ENCODE measurements at regions not wholly inside any gene's neighbourhood (a gene's known extent, or its start where the extent isn't known, plus 50 kb on each side); places are given as distances from the start of the nearest gene placed in this dataset.

DNA sequence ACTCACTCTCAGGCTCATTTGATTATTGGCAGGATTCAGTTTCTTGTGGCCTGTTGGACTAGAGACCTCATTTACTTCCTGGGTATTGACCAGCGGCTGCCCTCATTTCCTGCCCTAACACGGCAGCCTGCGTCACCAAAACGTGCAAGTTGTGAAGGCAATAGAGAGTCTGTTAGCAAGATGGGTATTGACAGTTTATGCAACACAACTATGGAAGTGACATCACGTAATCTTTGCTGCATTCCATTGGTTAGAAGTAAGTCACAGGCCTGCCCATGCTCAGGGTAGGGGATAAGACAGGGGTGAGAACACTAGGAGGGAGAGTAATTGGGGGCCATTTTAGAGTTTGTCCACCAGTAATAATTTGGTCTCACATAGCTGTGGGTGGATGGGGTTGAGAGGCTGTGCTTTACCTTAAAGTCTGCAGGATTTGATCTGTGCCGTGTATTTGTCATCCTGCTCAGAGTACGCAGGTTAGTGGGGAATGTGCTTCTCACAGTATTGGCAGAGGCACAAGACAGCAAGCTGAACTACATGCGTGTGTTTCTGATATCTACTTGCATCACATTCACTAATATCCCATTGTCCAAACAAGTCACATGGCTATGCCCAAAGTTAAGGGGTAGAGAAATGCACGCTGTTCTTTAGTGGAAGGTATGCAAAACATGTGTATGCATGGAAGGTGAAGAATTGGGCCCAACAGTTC lies 83.3 kb downstream of the EDEM1 start:
- no peak for DNase-seq

DNA sequence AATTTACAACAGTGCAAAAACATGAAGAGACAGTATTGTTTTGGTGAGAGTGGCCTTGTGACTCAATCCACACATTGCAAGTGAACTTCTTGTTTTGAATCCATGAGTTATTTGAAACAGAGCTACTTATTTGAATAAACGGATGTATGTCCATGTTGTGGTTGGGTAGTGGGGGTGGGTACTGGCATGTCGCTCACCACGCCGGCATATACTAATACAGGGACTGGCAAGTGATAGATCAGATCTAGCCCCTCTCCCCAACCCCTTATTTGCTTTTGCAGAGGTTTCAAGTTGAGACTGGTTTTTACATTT lies 83.8 kb downstream of the EDEM1 start:
- DNase-seq: no peak

DNA sequence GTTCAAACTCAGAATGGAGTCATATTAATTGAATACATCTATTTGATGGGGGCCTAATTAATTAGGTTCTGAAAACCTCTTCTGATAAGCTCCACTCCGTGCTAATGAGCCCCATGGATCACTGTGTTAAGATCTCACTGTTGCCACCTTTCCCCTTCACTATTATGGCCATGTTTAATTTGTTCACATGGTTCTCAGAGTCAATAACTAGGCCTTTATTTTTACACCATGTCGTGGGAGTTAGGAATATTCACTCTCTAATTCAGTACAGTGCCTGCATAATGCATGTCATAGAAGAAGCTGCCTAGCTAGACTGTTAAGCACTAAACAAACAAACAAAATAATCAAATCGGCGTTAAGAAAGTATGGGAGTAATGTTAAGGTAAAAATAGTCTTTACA lies 84.9 kb downstream of the EDEM1 start:
- no peak for DNase-seq

DNA sequence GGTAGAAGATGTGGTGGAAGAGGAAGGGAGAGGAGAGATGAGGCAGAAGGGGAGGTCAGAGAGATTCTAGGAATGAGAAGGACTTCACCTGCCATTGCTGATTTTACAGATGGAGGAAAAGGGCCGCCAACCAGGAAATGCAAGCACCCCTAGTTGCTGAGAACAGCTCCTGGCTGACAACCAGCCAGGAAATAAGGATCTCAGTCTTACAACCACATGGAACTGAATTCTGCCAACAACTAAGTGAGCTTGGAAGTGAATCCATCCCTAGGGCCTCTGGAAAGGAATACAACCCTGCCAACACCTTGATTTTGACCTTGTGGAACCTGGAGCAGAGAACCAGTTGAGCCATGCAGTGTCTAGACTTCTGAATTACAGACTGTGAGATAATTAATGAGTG lies 86.6 kb downstream of the EDEM1 start:
- no peak for DNase-seq

DNA sequence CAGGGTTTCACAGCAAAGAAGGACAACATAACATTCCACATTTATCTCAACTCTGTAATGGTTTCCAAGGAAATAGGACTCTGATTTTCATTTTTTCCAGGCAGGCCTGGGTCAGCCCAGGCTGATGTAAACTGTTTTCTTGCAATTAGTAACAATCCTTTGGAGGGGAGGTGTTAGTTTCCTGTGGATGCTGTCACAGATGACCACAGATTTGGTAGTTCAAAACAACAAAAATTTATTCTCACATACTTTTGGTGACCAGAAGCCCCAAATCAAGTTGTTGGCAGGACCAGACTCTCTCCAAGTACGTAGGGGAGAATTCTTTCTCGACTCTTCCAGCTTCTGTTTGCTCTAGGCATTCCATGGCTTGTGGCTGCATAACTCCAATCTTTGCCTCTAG lies 88.0 kb downstream of the EDEM1 start:
- DNase-seq: no peak

DNA sequence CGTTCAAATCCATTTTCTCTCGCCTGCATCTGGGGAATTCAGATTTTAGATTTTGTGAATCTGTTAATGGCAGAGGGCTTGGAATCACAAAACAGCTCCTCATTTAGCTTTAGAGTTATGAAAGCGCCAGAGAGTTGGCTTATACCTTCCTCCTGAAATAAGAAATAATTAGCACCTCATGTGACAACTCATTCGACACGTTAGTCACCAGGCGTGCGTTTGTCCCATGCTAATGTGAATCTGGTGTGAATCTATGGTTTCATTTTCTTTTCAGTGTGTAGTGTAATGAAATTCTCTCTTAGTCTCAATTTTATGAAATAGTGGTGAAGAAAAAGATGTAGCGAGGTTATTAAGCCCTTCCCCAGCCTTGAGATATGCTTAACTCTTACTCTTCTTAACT lies 89.4 kb downstream of the EDEM1 start:
- DNase-seq: no peak

DNA sequence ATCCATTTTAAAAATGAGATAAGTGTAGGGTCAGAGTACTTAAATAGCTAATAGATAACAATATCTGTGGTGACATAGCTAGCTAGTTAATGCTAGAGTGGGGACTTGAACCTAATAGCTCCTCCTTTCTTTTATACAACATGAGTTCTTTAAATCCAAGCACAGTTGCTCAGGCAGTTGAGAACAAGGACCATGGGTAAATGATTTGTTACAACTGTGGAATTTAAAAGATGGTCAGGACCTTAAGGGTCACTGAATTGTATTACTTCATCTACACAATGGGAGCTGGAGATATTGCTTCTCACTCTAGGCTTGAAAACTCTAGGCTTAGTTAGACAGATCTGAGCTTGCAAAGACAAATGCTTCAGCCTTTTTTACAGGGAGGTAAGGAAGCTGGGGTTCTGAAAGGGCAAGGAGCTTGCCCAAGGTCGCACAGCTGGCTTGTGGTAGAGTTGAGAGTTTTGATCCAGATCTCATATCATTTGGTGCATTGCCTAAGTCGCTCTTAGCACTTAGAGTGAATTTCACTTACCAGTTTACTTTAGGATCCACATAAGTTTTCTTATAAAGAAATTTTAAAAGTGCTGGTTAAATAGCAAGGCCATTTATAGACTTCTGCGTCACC lies 90.2 kb downstream of the EDEM1 start:
- DNase-seq: no peak

DNA sequence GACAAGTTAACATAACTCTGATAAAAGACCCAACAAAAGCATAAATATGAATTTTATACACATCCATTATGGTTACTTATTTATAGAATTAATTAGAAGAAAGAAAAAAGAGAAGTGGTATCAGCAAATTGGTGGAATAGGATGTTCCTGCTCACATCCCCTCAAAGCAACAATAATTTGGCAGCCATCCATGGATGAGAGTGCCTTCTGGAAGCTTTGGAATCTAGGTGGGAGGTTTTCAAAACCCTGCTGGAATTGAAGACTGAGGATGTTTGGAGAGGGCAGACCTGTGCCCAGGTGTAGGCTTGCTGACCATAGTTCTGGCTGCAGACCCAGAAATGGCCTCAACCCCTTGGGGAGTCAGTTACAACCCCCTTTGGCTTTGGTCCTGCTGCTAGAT lies 91.2 kb downstream of the EDEM1 start:
- no peak for DNase-seq

DNA sequence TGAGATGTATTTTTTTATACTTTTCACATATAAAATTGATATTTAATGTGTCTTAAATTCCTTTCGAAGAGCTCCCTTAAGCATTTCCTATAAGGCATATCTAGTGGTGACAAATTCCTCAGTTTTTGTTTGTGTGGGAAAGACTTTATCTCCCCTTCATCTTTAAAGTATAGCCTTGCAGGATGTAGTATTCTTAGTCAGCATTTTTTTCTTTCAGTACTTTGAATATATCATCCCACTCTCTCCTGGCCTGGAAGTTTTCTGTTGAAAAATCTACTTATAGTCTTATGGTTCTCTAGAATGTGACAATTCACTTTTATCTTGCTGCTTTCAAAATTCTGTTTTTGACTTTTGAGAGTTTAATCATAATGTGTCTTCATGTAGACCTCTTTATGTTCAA lies 95.2 kb downstream of the EDEM1 start:
- DNase-seq: no peak

DNA sequence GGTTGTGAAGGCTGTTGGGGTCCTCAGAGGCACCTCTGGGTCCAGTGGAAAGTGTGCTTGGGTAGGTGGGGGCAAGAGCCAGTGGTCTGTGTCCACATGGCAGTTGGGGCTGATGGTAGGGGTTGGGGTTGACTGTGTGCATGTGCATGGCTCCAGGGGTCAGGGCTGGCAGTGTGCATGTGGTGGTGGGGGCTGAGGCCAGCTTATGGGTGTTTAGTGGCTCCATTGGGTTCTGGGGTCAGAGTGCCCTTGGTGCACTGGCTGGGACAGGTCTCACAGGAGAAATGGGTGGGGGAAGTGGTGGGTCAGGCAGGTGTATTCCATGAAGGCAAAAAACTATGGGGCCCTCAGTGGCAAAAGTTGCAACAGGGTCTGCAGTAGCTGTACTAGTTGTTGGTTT lies 97.9 kb downstream of the EDEM1 start:
- DNase-seq: no peak

DNA sequence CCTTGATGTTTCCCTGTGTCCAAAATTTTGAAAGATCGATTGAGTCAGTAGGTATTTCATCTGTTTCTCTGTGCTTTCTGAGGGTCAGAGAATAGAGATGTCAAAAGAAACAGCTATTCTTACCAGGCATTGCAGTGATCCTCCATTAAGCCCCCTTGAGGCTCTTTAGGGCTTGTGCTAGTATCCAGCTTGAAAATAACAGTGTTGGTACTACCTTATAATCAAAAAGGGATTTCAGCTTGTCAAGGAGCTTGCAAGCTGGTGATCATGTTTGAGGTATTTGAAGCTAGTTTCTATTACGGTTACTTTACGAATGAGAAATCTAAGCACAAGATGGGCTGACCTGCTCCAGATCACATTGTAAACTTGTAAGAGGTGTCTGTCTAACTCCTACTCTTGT lies 103.4 kb downstream of the EDEM1 start:
- no peak for DNase-seq

DNA sequence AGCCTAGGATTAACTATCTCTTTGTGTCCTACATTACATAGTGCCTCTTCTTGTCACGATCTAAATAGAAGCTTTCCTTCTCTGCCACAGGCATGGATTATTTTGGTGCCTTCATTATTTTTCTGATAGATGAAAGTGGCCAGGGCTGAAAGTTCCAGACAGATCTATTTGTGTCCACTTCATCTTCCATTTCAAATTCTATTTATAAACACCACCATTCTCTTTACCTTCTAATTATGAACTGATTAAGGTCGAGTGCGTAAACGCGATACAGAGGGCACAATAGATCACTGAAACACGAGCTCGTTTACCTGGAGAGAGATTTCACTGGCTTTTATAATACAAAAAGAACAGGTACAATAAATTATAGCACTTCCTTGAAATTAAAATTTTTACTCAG lies 105.0 kb downstream of the EDEM1 start:
- no peak for DNase-seq

DNA sequence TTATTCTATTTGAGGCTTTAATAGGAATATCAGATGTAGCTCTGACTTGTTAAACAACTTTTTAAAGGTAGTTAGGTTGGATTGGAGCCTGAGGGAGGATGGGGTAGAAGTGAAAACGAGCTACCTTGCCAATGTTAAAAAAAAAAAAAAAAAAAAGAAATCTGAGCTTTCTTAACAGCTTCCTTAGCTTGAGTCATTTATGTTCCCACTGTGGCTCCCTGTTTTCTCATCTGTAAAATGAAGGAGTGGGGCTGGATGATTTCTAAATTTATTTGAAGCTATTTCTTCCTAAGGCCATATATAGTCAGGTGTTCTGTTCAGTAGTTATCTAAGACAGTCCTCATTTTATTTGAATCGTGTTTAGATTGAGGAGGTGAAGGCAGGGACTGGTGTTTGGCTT lies 105.7 kb downstream of the EDEM1 start:
- DNase-seq: no peak

DNA sequence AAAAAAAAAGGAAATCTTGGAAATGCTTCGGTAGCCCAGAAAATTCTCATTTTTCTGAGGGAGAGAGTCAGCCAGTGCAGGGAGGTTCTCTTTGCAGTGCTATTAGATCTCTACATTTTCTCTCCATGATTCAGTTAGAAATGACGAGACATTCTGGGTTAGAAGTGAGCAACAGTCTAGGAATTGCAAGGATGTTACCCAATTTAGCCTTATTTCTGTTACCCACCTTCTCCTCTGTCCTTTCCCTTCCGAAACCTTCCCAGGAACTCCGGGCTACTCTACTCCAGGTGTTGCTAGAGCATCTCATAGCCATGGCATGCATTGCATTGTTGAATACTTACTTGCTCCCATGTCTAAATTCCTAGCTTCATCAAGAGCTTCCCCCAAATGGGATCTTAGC lies 106.8 kb downstream of the EDEM1 start:
- DNase-seq: no peak

DNA sequence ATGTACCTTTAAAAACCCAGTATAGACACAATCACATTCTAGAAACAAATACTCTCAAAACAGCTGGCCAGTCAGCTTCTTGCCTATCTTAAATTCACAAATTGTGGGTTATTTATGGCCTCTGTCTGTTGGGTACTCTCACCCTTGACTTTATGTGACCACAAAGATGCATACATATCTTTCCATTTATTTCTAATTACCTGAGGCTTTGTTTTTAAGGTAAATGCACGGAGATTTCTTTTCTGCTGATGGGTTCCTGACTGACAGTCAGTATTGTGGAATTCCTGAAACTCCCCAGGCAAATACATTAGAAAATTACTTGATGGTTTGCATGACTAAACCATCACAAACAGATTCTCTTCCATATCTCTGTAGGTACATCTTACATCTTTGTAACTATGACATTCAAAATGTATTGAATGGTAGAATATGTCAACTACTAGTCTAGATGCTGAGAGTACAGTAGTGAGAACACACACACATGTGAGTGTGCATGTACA lies 107.7 kb downstream of the EDEM1 start:
- no peak for DNase-seq

DNA sequence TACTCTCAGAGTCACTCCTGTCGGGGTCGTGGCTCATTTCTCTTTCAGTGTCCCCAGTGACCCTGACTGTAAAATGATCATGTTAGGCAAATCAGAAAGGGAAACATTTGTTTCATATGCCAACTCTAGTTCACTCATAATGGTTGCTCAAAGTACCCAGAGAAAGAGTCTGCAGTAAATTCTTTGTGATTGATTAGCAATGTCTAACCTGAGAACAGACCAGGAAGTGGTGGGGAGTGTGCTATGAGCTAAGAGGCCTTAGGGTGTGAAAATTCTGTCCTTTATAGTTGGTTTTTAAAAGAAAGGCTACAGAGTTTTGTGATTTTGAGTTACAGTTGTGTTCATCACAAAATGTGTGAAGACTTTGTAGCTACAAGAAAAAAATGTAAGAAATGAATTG lies 108.9 kb downstream of the EDEM1 start:
- DNase-seq: no peak

DNA sequence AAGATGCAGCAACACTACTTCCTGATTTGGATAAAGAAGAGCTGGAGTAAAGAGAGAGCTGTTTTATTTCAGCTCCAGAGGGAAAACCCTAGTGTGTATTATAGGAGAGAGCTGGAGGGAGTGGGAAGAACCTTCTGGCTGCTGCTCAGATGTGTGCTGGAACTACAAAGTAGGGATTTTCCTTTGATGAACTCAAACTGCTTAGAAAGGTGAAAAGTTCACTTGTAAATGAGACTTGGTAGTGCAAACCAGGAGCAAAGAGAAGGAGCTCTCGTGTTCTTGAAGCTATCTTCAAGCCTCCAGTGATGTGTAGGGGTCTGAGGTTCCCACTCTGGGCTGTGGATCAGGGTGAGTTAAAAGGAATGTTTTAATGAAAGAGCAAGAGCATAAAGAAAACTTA lies 110.4 kb downstream of the EDEM1 start:
- no peak for DNase-seq

DNA sequence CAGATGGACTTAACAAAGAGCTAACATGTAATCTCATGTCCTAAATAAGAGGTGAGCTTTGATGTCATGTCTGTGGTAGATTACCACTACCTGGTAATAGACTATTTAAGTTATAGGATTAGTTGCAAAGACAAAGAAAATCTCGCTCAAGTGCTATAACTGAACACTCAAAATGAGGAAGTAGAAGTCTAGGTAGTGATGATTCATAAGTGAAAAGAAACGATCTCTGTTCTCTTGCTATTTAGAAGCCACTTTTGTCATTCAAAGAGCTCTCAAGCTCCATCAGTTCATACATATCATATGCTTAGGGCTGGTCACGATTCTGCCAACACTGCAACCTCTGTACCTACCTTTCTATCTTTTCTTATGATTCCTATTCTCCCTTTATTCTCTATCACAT lies 110.9 kb downstream of the EDEM1 start:
- DNase-seq: no peak

DNA sequence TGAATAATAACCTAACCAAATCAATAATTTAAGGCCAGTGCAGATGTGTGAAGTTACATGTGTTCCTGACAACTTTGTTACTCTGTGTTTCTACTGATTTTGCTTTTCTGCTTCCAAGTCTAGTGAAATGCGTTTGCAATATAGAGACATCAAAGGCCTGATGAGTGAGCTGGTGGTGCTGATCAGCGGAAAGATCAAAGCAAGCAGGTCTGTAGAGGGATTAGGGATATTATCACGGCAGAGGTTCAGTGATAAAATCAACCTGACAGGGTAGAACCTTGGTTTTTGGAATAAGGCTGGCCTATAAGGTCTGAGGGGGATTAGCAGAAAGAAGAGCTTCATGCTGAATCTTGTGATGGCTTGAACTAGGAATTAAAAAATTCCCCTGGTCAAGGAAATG lies 111.7 kb downstream of the EDEM1 start:
- DNase-seq: no peak

DNA sequence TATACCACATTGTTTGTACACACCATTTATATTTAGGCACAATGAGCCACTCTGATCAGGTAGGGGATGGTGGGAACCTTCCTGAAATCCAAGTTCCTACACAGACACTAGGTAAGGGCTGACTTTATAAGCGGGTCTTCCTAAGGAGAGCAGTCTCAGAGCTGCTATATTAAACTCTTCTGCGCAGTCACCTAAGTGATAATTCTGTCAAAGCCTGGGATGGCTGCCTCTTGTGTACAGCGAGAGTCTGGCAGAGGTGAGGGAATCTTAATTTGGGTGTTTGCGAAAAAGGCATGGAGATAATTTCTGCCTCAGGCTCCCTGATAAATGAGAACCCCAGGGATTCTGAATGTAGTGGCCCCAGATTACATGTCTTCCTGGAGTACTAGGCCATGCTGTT lies 113.1 kb downstream of the EDEM1 start:
- no peak for DNase-seq

DNA sequence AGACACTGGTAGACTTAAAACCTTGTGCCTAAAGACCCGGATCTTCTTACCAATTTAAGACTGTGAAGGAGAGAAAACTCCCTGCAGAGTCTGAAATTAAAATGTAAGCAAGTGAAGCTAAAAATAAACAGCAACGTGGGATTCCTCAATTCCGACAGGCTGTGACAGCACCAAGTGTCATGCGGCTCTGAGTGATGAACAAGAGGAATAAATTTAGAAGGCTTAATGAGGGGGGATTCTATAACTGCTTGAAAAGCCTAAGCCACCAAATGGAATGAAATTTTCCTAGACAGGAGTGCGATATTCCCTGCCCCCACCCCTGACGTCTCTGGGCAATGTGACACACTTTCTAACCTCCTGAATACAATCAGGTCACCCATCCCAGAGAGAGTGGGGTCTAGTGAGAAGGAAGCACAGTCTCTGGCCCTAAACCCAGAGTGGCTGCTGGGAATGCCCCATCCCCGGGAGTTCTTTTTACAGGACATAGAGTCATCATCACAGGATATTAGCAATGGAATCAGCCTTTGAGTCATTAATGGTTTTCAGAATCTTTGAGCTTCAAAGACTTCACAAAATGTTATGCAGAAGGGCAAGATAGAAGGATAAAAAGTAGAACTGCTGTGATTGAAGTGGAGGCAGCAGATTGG lies 114.3 kb downstream of the EDEM1 start:
- DNase-seq: no peak

DNA sequence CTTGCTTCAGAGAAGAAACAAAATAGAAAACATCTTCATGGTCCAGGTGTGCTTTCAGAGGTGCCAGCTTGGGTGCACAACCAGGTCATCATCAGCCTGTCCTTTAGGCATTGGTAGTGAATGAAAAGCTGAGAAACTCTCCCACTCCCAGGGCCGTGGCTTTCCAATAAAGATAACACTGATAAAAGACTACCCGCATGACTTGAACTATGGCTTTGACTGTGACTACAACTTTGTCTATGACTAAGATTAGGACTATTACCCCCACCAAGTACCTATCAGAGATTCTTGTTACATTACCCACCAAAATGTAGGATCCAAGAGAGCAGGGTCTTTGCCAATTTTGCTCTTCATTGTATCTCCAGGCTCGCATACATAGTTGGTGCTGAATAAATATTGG lies 115.2 kb downstream of the EDEM1 start:
- DNase-seq: no peak

DNA sequence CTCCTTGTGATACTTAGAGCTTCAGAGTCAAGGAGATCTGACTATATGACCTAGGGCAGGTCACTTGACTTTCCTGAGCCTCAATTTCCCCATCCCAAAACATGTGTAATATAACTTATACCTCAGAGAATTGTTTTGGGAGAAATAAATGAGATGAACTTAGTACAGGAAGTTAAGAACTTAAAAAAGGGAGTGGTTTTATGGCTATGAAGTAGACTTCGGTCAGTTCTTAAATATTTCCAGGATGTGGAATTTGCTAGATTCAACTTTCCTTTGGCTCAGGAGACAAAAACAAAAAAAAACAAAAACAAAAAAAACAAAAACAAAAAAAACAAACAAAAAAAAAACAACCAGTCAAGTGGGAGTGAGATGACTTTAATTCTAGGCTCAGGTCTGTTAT lies 116.7 kb downstream of the EDEM1 start:
- no peak for DNase-seq

DNA sequence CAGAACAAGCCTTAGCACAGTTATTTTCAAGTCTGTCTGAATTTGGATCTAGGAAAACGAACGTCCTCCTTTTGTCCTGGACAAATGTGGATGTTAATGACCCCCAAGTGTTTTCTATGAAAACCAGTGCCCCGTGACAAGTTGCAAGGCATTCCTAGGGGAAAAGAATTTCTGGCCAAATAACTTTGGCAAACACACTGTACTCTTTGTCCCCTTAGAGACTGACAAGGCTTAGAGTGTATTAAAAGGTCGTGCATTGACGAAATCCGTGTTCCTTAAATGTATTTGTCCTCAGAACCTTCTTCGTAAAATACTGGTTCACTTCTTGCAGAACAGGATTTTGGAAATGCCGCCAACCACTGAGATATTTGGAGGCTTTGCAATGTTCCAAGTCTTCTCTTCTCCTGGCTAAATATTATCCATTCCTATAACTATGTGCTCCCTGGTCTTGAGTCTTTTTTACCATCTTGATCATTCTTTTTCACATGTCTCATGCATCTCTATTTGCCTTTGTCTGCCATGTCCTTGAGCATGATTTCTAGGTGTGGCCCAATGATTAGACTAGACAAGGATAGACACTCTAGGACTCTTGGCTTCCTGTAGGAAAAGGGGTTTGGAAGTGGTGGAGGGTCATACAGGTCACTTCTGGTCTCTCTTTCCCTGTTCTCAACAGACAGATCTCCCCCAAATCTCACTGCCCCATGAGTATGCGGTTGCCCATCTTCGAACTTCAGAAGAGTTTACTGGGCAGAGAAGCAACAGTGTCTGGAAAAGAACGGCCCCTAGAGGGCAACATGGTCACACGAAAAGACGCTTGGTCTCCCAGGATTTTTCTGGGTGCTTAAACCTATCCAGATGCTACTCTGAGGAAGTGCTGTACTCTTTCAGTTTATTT lies 117.5 kb downstream of the EDEM1 start:
- peak; percentile 28 for DNase-seq
